DMS114 treated with DMSO at 0.1 percent for 48 hours (cell line): ENCODE measurements at regions not wholly inside any gene's neighbourhood (a gene's known extent, or its start where the extent isn't known, plus 50 kb on each side); places are given as distances from the start of the nearest gene placed in this dataset.

ENCODE experiments used
- DNase-seq: peaks from one replicate; lab custom pipeline; 2025; ENCODE audit not compliant: unreplicated experiment; lab: John Stamatoyannopoulos, UW

DNA sequence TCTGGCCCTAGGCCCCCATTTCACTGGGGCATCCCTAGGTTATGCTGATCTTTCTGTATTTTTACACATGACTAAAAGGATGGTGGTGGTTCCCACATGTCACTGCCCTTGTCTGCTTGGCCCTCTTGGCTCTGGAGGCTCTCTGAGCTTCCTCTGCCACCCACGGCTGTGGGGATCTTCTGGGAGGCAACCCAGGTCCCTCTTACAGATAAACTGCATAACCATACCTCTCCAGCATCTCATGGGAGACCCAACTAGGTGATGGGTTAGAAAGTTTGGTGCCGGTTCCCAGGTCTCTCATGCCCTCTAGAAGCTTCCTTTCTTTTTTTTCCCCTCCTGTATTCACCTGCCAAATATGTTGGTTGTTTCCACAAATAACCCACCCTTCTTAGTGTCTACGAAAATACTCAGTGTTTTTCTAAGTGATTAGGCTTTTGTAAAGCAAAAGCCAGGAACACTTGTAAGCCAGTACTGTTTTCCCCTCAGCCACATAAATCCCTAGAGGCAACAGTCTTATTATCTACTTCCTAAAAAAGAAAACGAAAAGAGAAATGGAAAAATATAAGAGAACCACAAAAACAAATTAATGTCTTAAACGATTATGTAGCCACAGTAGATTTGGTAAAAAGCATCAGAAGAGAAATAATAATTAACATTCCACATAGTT, 71.7 kb upstream of the SMLR1 start:
- DNase-seq = no peak

DNA sequence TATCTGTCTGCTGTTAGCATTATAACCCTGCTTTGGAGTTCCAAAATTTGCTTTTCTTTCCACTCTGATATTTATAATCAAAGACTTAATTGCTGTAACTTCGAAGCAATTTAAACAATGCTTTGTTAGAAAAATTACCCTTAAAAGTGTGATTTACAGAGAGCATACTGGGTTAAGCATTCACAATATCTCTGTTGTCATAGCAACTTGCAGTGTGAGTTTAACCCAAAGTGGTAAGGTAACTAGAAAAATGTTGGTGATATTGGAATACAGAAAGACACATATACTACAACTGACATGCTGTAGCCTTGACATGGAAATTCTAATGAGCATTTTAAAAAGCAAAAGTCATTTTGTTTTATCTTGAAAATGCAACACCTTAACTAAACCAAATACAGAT, 70.4 kb upstream of the SMLR1 start:
- DNase-seq = no peak

DNA sequence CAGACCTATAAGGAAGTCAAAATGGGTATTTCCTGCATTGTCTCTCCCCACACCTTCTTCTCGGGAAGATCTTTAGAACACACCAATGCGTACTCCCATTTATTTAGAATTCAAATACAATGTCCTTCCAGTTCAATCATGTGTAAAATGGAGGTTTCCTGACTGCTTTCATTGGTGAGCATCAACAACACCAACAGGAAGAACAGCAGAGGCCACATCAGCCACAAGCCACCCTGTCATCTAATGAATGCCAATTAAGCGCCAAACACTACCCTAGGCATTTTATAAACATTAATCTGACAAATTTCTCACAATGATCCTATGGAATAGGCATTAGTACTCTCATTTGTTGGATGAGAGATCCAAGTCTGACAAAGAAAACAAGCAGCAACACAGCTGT, 68.4 kb upstream of the SMLR1 start:
- DNase-seq = no peak

DNA sequence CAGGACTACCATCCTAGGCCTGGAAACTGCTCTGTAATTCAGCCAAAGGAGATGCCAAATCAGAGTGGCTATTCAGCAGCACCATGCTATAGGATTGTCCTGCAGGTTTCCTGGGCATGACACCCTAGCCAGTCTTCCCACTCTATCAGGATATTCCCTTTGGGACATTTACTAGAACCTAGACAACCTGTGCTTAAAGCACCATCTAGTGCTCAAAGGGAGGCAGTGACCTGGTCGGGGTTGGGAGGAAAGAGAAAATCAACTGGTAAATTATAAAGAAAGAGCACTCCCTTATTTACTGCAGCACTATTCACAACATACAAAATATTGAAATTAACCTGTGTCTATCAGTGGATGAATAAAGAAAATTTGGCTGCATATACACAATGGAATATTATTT, 67.2 kb upstream of the SMLR1 start:
- no peak for DNase-seq

DNA sequence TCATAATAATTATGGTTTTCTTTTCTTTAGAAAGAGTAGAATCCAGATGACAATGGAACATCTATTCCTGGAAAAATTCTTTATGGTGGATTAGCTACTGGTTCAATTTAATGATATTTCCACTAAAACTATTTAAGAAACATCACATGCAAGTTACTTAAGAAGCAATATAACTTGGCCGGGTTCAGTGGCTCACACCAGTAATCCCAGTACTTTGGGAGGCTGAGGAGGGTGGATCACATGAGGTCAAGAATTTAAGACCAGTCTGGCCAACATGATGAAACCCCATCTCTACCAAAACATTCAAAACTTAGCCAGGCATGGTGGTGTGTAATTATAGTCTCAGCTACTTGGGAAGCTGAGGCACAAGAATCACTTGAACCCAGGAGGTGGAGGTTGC, 65.9 kb upstream of the SMLR1 start:
- DNase-seq = no peak

DNA sequence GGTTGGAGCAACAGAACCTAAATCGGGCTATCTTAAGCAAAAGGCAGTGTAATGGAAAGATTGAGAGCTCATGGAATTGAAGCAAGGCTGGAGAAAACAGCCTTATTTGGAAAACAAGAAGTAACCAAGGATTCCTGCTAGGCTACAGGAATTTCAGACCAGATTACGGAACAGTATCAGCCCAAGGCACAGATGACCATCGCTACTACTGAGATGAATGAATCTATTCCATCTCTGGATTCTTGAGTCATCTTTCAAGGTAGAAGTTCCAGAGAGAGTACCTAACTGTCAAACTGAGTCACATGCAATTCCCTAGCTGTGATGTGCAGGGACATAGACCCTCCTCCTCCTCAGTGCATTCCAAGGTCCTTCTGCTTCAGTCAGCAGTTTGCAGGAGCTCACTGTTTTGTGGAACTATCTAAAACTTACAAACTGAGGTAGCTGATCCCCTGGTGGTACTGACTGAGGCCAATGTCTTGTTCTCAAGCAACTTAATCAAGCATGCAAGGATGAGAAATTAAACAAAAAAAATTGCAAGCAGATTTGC, 62.0 kb upstream of the SMLR1 start:
- no peak for DNase-seq

DNA sequence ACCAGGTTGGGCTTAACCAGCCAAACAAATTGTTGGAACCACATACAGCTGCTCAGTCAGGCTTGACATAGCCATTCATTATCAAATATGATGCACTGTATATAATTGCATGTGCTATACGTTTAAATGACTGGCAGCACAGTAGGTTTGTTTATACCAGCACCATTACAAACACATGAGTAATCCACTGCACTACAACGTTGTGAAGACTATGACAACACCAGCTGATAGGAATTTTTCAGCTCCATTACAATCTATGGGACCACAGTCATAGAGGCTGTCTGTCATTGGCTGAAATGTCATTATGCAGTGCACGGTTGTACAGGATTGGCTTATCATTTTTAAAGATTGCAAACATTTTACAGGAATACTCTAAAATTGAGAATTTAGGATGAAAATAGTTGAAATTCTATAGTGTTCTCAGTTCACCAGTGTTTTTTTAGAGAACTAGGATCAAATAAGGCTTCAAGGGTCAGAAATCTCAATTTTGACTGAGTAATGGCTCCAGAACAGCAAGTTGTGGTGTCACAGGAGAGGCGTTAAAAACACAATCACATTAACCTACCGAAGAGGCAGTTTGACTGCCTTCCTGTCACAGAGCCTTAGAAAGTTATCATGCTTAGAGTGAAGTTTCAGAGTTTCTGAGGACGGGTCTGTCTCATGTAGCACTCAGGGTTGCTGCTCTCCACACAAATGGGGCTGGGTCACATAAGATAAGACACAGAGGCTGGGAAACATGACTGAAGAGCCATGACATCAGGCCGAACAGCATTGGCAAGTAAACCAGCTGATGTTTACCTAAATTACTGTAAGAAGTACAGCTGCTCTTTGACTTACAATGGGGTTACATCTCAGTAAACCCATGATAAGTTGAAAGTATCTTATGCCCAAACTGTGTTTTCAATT, 60.7 kb upstream of the SMLR1 start:
- DNase-seq = no peak

DNA sequence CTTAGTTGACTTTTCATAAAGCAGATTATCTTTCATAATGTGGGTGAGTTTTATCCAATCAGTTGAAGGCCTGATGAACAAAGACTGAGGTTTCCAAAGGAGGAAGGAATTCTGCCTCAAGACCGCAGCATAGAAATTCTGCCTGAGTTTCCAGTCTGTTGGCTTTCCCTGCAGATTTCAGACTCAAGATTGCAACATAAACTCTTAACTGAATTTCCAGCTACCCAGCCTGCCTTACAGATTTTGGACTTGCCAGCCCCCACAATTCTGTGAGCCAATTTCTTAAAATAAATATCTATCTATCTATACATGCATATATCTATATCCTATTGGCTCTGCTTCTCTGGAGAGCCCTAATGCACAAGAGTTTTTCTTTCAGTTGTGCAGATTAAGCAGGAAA, 57.3 kb upstream of the SMLR1 start:
- no peak for DNase-seq

DNA sequence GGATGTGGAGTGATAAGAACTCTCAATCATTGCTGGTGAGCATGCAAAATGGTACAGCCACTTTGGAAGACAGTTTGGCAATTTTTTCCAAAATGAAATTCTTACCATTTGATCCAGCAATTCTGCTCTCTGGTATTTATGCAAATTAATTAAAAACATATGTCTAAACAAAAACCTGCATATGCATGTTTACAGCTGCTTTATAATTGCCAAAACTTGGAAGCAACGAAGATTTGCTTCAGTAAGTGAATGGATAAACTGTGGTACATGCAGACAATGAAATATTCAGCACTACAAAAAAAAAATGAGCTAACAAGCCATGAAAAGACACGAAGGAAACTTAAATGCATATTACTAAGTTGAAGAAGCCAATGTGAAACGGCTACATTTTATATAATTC, 55.5 kb upstream of the SMLR1 start:
- no peak for DNase-seq

DNA sequence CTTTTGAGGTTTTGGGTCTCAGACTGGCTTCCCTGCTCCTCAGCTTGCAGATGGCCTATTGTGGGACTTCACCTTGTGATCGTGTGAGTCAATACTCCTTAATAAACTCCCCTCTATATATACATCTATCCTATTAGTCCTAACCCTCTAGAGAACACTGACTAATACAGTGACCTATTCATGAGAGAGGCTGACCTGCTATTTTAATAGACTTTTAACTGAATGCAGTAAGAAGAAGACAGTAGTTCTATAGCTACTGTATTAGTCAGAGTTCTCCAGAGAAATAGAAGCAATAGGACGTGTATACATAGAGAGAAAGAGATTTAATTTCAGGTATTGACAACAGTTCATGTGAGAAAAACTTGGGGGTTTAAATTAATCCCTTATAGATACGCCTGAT, 53.3 kb upstream of the SMLR1 start:
- no peak for DNase-seq

DNA sequence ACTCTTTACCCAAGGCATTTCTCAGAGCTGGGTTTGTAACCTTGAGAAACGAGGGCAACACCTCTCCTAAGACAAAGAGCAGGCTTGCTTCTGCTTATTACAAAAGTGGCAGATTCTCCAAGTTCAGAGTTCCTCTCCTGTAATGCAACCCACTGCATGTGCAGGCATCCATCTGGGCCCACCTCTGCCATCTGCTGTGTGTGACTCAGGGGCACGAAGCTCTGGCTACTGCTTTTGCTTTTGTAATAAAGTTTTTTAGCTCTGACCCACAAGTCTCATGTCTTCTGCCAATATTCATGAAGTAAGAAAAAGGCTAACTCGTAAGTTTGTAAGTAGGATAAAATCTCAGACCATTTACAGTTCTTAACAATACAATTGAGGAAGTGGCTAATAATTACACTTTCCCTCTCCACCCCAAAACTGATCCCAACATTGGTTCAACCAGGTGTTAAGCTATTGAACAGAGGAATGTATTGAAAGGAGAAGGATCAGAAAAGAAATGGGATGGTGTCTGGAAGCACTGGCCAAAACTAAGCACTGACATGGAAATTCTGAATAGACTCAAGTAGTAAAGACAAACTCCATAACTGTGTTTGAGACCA, 51.7 kb upstream of the SMLR1 start:
- no peak for DNase-seq

DNA sequence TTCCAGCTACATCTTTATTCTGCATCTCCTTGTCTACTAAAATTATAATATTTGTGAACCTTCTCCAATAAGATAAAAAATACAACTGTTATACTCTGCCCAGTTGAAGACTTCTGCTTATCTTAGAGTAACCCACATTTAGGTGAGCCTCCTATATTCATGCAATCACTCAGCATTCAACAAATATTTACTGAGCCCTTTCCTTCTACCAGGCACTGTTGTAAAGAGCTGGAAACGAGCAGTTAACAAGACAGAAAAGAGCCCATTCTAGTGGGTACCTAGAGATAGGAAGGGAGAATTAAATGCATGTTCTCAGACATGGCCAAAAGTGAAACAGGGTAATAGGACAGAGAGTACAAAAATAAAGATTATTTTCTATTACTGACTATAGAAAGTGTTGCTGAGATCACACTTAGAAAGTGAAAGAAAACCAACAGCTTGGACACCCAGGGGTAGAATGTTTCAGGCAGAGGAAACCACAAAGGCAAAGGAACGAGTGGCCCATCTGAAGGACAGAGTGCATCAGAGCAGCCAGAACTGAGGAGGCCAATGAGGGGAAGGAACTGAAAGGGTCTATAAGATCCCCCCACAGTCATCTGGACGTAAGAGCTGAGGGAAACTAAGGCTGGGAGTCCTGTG, 50.8 kb upstream of the SMLR1 start:
- DNase-seq = no peak
